GM19239 (cell line): ENCODE measurements at regions not wholly inside any gene's neighbourhood (a gene's known extent, or its start where the extent isn't known, plus 50 kb on each side); places are given as distances from the start of the nearest gene placed in this dataset.
"Not testable (repeated sequence)": the region's sequence is repeated elsewhere in the genome, so short reads cannot be mapped to it uniquely, and the experiment has no call there.

Experiments
- DNase-seq: peaks from one replicate; pipeline ENCODE4 v3.0.0; 2011; ENCODE audit warnings: low spot score; ENCODE audit not compliant: insufficient read length
- FAIRE-seq: peaks from 2 replicates; lab custom pipeline; 2011; peaks lifted over from hg19 to GRCh38; lab: Jason Lieb, UNC

DNA sequence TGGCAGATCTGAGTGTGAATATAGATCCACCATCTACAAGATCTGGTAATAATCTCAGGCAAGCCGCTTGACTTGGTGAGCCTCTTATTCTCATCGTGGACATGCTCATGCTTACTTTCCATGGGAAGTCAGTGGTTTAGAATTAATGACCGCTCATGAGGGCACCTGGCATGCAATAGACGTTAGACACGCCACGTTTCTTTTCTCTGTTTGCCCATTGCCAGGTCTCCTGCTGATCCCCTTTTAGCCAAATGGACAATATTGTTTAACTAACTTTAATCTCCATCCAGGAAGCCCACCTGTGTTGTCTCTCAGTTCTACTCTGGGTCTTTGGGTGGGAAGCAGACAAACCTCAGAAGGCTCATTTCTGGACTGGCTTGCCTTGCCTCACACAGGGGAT, 439.1 kb downstream of the ETS1 start:
- DNase-seq (no peak), FAIRE-seq (no peak)

DNA sequence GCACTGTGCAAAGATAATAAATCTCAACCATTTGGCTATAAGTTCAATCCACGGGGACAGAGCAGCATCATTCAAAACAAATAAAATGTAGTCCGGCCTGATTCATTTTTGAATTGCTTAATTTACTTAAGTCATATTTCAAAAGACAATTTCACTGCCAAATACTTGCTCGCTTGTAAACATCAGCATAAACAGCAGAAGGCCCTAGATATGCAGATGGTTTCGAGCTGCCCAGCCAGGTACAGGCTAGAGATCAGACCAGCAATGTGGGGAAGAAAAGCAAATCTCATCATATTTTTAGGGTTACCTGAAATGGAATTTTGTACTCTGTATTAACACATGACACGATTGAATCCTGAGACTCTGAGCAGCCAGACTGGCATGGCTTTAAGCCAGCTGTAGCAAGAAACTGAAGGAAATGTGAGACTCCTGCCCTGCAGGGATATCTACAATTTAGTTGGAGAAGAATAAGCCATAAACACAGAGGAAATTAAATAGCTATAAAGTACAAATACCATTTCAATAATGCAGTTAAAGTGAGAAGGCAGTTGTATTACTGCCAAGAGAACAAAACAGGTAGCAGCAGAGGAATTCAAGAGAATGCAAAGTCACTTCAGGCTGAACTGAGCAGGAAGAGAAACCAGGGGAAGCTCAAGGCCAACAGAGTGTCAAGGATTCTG, 440.3 kb downstream of the ETS1 start:
- FAIRE-seq (no peak), DNase-seq (no peak)

DNA sequence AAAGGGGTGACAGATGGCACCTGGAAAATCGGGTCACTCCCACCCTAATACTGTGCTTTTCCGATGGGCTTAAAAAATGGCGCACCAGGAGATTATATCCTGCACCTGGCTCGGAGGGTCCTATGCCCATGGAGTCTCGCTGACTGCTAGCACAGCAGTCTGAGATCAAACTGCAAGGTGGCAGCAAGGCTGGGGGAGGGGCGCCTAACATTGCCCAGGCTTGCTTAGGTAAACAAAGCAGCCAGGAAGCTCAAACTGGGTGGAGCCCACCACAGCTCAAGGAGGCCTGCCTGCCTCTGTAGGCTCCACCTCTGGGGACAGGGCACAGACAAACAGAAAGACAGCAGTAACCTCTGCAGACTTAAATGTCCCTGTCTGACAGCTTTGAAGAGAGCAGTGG, 447.1 kb downstream of the ETS1 start:
- DNase-seq, FAIRE-seq: not testable (repeated sequence)

DNA sequence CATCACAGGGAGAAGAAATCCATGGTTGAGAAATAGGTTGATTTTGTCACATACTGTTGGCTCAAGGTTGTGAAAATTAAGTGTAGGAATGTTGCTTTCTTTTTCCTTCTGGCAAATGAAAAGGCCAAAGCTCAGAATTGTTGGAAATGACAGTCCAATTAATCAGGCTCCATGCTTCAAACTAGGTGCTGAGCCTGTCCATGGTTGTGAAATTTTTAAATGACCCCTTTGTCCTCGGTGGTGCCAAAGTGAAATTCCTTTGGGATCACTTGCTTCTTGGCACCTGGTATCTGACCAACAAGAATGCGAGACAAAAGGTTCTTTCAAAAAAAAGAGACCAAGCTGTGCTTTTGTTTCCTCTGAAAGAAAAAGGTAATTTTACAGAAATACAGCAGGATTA, 451.9 kb downstream of the ETS1 start:
- FAIRE-seq (no peak), DNase-seq (no peak)

DNA sequence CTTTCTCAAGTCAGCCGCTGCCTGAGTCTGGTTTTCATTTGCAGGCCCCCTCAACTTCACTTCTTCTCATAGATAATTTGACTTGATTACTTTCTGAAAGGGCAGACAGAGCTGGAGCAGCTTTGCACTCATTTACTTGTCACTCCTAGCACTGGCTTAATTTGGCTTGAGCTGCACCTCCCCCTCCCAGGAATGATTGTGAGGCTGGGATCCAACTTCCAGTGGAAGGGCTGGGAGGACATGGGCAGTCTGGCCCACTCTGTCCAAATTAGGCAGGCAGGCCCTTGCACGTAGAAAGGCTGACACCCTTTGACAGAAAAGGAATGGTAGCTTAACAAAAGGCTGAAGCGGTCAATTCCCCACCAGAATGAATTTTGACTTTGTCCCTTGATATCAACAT, 453.9 kb downstream of the ETS1 start:
- FAIRE-seq (no peak), DNase-seq (no peak)

DNA sequence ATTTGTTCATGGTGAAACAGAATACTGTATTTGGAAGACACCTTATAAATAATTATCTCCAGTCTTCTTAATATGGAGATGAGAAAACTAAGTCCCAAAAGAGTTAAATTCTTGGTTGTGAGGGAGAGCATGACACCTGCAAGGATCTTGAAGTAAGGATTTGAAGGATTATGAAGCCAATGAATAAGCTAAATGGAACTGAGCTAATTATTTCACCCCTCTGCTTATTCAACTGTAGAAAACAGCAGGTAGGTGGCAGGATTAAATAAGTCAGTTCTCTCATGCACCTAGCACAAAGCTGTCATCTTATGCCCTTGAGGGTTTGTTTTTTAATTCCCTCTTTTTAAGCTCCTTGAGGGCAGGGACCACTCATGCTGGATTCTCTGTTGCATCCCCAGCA, 457.3 kb downstream of the ETS1 start:
- FAIRE-seq (no peak), DNase-seq (no peak)

DNA sequence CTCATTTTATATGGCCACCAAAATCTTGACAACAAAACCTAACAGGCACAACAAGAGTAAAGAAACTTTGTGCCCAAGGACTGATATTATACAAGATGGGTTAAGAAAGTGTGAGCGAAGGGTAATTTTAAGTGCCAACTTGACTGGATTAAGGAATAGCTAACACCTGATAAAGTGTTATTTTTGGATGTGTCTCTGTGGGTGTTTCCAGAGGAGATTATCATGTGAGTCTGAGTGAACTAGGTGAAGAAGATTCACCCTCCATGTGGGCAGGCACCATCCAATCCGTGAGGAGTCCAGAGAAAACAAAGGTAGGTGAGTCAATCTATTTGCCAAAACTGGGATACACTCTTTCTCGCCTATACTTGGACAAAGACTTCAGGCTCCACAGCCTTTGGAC, 461.6 kb downstream of the ETS1 start:
- no peak for FAIRE-seq
- no peak for DNase-seq

DNA sequence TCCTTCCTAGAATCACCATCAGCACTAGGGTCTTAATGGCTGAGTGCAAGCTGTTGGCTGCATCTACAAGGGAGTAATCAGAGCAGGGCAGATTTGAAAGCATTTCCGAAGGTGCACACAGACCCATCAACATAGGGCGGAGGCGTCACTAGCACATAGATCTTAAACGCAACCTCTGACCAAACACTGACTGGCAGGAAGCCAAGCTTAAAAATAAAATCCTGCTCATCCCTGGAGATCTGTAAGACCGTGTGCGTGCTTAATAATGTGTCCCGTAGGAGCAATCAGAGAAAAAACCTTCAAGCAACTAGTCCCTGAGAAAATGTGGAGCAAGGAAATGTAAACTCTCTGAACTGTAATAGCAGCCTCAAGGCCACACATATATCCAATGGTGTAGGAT, 470.5 kb downstream of the ETS1 start:
- DNase-seq, result no peak
- no peak for FAIRE-seq

DNA sequence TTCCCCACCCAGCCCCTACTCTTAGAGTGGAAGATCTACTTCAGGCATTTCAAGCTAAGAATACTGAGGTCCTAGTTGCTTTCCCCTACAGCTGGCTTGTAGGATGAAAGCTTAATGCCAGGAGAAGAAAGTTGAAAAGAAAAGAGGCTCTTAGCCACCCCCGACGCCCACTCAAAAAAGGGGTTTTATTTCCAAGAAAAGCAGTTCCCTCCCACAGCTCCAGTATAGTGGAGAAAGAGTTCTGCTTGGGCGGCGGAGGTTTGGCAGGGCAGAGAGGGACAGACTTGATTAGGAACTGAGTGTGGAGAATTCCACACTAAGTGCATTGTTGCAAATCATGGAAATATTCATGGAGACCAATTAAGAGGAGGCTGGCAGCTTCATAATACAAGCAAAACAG, 470.9 kb downstream of the ETS1 start:
- FAIRE-seq (no peak), DNase-seq (no peak)

DNA sequence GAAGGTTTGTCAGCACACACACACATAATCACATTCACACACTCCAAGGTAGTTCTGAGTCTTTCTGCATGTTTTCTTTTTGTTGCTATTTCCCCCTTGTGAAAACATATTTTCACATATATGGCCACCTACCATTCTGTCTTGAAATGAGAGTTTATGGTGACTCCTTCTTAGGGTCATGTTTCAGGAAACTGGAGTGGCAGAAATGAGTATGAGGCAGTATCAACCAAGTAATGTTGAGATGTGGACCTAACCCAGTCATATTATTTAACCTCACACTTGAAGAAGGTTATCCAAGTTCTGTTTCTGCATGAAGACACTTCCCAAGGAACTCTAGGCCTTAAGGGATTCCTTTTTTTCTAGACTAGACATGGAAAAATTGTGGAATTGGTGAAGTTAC, 481.4 kb downstream of the ETS1 start:
- no peak for DNase-seq
- no peak for FAIRE-seq

DNA sequence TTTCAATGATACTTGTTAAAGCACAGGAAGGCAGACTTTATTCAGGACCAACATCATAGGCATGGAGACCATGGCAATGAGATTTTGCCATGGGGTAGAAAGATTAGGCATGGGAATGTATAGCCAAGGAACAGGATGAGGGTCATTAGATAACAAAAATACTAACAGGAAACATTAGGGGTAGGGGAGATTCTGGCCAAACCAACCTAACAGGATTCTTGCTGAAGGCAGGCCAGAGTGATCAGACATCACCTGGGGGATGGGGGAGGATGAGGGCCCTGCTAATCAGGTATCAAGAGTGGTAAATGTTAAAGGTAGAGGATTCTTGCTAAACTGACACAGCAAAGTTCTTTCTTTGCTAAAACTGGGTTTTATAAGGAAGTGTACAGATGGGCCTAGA, 481.8 kb downstream of the ETS1 start:
- FAIRE-seq (no peak), DNase-seq (no peak)

DNA sequence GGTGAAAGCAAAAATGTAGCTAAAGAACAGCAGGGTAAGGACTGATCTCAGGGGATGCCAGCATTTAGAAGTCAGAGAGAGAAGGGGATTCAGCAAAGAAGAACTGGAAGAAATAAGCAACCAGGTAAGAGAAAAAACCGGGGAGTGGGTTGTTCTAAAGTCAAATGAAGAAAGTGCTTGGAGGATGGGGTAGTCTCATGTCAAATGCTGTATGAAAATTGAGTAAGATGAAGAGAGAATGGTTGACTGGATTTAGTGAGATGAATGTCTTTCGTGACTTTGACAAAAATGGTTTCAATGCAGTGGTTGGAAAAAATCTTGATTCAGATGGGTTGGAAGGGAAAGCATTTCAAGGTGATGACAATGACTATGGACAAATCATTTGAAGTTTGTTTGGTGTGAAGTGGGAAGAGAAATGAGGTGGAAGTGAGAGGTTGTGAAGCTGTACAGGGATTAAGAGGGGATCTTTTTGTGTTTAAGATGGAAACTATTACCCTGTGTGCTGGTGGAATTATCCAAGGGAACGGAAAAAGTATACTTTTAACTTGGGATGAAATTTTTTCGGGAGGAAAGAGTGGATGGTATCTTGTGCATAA, 484.0 kb downstream of the ETS1 start:
- no peak for FAIRE-seq
- DNase-seq, result no peak

DNA sequence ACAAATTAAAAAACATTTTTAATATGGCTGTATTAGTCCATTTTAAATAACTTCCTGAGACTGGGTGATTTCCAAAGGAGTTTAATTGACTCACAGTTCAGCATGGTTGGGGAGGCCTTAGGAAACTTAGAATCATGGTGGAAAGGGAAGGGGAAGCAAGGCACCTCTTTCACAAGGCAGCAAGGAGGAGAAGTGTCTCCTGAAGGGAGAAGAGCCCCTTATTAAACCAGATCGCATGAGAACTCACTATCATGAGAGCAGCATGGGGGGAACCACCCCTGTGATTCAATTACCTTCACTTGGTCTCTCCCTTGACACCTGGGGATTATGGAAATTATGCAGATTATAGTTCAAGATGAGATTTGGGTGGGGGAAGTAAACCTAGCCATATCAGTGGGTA, 488.6 kb downstream of the ETS1 start:
- FAIRE-seq (no peak), DNase-seq (no peak)

DNA sequence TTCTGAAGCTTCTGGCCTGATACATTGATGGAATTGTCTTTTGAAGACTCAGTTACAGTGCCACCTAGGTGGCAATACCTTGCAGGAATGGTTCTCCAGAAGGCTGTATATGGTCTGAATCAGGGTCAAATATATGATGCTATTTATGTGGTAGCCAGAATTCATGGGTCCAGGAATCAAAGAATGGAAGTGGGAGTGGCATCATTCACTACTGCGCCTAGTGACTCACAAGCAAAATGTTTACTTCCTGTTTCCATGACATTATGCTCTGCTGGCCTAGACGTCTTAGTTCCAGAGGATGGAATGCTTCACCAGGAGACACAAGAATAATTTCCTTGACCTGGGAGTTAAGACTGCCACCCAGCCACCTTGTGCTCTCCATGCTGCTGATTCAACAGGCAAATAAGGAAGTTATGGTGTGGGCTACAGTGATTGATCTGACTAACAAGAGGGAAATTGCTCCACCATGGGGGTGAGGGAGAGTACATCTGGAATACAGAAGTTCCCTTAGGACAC, 491.8 kb downstream of the ETS1 start:
- FAIRE-seq, result no peak
- DNase-seq, result no peak

DNA sequence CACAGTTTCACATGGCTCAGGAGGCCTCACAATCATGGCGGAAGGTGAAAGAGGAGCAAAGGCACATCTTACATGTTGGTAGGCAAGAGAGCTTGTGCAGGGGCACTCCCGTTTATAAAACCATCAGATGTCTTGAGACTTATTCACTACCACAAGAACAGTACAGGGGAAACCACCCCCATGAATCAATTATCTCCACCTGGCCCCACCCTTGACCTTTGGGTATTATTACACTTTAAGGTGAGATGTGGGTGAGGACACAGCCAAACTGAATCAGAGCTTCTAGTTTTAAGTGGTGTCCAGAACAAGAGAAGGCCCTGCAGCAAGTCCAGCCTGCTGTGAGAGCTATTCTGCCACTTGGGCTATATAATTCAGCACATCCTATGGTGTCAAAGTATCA, 493.7 kb downstream of the ETS1 start:
- no peak for FAIRE-seq
- DNase-seq, result no peak

DNA sequence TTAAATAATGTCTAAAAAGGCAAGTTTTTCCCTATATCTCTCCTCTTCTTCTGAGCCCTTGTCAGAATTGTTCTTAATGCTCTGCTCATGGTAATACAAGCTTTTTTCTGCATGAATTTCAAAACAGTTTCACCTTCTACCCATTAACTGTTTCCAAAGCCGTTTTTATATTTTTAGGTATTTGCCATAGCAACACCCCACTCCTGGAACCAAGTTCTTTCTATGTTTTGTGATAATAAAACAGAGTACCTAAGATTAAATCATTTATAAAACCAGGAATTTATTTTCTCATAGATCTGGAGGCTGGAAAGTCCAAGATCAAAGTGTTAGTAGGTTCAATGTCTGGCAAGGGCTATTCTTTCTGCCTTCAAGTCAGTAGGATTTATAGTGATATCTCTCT, 497.4 kb downstream of the ETS1 start:
- no peak for DNase-seq

DNA sequence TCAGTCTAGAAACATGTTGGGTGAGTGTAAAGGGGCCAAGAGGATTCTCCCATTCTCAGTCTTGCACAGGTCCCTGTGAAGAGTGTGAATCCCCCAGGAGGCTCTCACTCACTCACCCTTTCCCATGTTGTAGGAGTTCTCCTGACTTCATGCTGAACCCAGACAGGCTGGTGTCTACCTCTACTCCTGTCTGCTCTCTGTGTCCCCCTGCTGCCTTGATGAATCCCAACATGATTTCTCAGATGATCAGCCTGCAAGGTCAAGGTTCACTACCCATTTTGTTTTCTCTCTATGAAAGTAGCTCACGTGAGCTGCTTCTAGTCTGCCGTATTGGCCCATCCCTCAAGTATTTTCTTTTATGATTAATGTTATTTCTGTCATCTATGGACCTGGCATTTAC, 500.6 kb downstream of the ETS1 start:
- no peak for FAIRE-seq
- no peak for DNase-seq

More for the DNA sequence above, 497.4 kb downstream of the ETS1 start:
- no peak for FAIRE-seq

DNA sequence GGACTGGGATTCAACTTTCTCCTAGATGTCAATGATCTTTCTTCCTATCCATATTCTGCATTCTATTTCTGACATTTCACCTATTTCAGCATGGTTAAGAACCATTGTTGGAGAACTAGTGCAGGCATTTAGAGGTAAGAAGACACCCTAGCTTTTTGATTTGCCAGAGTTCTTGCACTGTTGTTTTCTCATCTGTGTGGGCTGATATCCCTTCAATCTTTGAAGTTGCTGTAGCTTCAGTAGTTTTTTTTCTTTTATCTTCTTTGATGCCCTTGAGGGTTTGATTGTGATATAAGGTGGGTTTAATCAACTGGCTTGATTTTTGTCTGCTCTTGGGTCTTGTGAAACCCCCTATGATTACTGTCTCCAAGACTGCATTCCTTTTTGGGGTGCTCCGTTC, 502.1 kb downstream of the ETS1 start:
- no peak for FAIRE-seq
- no peak for DNase-seq

DNA sequence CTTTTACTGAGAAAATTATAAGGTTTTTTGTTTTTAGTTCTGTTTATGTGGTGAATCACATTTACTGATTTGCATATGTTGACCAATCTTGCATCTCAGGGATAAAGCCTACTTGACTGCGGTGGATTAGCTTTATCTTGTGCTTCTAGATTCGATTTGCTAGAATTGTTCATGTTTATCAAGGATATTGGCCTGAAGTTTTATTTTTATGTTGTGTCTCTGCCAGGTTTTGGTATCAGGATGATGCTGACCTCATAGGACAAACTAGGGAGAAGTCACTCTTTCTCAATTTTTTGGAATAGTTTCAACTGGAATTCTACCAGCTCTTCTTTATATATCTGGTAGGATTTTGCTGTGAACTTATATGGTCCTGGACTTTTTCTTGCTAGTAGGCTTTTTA, 504.8 kb downstream of the ETS1 start:
- FAIRE-seq (no peak), DNase-seq (no peak)

DNA sequence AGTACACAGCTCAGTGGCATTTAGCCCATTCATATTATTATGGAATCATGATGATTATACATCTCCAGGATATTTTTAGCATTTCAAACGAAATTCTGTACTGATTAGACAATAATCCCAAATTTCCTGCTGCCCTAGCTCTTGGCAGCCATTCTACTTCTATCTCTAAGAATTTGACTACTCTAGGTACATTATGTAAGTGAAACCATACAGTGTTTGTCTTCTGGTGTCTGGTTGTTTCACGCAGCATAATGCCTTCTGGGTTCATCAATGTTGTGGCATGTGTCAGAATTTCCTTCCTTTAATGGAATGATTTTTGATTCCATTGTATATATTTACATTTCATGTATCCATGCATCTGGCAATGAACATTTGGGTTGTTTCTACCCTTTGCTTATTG, 517.7 kb downstream of the ETS1 start:
- no peak for FAIRE-seq
- DNase-seq, result no peak

DNA sequence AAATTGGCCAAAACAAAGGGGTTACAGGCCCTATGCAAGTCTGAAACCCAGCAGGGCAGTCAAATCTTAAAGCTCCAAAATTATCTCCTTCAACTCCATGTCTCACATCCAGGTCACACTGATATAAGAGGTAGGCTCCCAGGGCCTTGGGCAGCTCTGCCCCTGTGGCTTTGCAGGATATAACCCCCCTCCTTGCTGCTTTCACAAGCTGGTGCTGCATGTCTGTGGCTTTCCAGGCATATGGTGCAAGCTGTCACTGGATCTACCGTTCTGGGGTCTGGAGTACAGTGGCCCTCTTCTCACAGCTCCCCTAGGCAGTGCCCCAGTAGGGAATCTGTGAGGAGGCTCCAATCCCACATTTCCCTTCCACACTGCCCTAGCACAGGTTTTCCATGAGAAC, 519.6 kb downstream of the ETS1 start:
- no peak for DNase-seq
- no peak for FAIRE-seq

DNA sequence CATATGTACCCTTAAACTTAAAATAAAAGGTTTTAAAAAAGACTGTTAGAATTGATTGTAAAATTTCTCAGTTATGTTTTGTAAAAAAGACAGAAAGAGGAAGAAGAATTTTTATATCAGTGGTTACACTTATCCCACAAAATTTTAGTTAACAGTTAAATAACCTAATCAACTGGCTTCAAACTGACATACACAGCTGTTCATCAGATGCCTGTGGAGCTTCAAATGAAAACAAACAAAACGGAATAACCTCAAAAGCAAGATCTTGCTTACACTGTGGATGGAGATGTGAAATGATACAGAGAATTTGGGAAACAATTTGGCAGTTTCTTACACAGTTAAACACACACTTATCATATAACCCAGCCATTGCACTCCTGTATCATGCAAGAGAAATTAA, 521.0 kb downstream of the ETS1 start:
- DNase-seq (no peak), FAIRE-seq (no peak)
